SKM-1 treated with dmso at 0.1 percent for 144 hours (cell line): ENCODE measurements at regions not wholly inside any gene's neighbourhood (a gene's known extent, or its start where the extent isn't known, plus 50 kb on each side); places are given as distances from the start of the nearest gene placed in this dataset.

Source experiments
- DNase-seq: peaks from one replicate; lab custom pipeline; 2025; ENCODE audit not compliant: unreplicated experiment; lab: John Stamatoyannopoulos, UW

- no peak for DNase-seq
These were observed 211.1 kb upstream of the RGS6 start for GRCh38 chr14:71720978-71721624.

GRCh38 chr14:71721791-71722190, 210.4 kb upstream of the RGS6 start:
- no peak for DNase-seq

DNA sequence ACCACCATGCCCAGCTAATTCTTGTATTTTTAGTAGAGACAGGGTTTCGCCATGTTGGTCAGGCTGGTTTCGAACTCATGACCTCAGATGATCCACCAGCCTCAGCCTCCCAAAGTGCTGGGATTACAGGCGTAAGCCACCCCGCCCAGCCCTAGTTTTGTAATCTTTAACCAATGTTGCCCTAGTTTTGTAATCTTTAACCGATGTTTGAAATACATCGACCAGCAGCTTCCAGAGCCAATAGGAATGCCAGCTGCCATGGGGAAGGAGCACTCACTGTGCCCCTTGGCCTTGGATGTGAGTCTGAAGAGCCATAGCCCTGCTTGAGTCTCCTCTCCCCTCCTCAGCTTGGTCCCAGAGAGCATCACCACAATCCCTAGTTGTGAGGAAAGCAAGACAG, 209.3 kb upstream of the RGS6 start:
- DNase-seq, result no peak

GRCh38 chr14:71725922-71726579, 206.2 kb upstream of the RGS6 start:
- no peak for DNase-seq

- DNase-seq, result no peak
These were observed 205.6 kb upstream of the RGS6 start for GRCh38 chr14:71726580-71727021.

GRCh38 chr14:71728386-71728785, 203.8 kb upstream of the RGS6 start:
- no peak for DNase-seq

DNA sequence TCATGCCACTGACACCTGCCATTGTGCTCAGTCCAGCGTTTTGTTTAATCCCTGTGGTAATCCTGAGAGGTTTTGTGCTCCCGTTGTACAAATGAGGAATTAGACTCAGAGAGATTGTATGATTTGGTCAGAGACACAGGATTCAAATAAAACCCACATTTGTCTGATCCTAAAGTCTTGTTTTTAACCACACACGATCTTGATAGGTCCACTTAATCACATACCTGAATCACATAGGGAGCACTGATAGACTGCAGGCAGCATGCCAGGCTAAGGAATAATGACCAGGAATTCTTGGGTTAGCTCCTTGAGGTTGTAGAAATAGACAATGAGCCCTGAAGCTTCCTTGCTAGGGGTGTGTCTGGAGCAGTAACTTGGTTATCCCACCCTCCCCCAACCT, 202.6 kb upstream of the RGS6 start:
- no peak for DNase-seq

- no peak for DNase-seq
These were observed 201.8 kb upstream of the RGS6 start for GRCh38 chr14:71730471-71730870.

DNA sequence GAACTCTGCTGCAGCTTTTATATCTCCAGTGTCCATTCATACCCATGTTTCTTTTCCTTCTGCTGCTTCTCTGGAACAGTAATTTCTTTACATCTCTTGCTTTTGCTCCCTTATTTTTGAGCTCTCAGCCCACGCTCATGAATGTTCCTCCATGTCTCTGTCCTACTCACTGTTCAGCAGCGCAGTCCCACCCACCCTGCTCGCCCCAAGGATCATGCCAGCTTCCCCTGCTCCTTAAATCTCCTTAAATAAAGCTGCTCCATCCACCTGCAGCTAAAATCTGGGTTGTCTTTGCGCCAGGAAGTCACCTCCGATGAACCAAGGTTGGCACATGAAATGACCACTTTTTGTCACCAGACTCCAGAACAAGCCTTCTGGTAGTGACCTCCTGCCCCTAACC, 201.1 kb upstream of the RGS6 start:
- DNase-seq, result no peak

- no peak for DNase-seq
These were observed 198.9 kb upstream of the RGS6 start for GRCh38 chr14:71733210-71733883.

DNA sequence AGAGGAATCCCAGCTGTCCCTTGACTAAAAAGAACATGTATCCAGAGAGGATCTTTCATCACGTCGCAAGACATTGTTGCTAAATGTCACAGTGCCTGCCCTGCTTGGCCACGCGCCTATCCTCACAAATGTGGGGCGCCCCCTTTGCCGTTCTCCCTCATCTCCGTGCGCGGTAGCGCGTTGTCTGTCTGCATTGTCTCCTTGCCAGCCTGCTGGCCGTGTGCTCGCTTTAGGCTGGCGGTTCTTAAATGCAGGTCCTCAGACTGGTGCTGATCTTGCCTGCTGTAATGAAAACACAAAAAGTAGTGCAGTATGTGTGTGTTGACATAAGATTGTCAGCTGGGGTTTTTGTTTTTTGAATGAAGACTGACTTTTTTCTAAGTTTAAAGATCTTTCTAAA, 198.2 kb upstream of the RGS6 start:
- DNase-seq, result no peak

DNA sequence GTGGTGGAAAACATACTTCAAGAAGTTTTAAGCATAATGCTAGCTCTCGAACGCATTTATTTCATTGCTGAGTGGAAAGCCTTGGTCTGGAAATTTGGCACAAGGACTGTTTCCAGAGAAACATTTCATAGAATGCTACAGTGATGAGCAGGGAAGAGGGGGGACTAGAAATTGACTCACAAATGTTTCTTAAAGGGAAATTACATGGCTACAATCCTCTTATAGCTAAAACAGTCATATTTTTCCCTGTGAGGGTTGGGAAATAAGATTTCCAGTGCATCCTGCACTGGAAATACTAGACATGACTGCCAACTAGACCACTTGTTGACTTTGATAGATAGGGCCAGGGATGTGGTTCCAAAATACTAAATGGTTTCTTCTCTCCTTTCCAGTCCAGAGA, 197.3 kb upstream of the RGS6 start:
- no peak for DNase-seq

DNA sequence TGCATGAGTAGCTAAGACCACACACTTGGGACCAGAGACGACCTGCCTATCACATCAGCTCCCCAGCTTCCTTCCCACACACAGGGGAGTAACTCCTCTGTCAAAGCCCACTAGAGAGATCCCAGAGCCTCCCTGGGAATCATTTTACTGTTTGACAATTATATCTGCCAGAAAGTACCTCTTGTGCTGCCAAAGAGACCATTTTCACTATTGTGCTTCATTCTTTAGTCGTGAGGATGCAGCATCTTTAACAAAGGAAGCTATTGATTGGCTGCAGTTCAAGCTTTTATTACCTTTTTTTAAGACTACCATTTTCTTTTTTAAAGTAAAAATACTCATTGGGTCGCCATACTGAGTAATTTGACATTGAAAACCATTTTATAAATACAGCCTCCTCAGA, 194.5 kb upstream of the RGS6 start:
- no peak for DNase-seq

GRCh38 chr14:71739273-71739990, 192.8 kb upstream of the RGS6 start:
- DNase-seq, result no peak

GRCh38 chr14:71741241-71741640, 191.0 kb upstream of the RGS6 start:
- DNase-seq, result no peak

DNA sequence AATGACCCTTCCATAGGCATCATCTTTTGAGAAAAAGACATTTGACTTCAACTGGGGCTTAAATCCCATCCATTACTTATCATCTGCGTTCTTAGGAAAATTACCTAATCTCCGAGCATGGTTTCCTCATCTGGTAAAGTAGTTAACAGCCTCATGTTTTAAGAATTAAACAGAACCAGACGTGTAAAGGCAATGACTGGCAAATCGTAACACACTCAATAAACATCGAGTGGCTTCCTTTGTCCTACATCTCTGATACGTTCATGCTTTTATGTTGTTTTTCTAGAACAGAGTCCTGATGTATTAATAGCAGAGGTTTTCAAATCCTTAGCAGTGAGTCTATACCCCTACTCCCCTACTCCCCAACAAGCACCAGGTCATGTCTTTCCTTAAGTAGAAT, 189.7 kb upstream of the RGS6 start:
- DNase-seq, result no peak

DNA sequence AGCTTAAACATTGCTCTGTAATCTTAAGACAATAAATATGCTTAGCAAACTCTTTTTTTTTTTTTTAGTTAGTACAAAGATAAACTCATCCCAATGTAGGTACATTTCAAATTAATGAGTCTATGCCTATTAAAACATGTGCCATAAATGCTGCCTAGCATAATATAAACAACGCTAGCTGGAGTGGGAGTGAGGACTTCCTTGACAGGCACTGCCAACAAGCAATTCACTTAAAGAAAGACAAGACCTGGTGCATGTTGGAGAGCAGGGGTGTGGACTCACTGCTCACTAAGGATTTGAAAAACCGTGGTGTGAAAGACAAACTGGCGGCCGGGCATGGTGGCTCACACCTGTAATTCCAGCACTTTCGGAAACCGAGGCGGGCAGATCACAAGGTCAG, 187.2 kb upstream of the RGS6 start:
- DNase-seq, result no peak

DNA sequence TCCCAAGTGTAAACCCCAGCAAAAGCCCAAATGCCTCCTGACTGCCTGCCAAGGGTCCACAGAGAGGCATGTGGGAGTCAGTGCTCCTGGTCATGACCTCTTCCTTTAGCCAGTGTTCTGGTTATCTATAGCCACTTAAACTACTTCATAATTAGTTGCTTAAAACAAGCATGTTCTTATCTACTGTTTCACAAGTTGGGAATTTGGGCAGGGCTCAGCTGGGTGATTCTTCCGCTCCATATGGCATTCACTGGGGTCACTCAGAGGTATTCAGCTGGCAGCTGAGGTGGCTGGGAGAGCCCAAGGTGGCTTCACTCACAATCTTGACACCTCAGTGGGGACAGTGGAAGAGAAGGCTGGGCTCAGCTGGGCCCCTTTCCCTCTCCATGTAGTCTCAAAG, 184.0 kb upstream of the RGS6 start:
- no peak for DNase-seq

DNA sequence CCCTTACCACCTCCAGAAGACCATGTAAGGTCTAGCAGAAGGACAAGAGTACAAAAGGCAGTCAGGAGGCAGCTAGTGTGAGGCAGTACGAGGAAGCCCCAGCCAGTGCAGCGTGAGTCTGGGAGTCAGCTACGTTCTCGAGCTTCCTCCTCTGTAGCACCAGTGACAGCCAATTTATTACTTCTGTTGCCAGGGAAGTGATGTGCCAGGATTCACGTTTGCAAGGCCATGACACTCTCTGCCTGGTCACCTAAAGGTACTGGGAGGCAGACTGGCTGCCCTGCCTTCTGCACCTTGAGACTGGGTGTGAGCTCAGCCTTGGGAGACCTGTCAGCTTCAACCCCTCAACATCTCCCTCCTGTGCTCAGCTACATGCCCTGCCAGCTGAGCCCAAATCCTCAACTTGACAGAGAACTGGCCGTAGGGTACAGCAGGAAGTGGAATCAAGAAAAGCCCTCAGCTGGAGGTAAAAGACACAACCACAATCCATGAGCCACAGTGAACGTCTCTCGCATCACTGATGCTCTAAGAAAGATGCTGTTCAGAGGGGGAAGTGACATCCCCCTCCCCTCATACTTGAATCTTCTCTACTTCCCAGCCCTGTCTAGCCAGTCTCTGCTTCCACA, 182.5 kb upstream of the RGS6 start:
- DNase-seq, result no peak

- no peak for DNase-seq
These were observed 181.0 kb upstream of the RGS6 start for GRCh38 chr14:71751264-71751663.

DNA sequence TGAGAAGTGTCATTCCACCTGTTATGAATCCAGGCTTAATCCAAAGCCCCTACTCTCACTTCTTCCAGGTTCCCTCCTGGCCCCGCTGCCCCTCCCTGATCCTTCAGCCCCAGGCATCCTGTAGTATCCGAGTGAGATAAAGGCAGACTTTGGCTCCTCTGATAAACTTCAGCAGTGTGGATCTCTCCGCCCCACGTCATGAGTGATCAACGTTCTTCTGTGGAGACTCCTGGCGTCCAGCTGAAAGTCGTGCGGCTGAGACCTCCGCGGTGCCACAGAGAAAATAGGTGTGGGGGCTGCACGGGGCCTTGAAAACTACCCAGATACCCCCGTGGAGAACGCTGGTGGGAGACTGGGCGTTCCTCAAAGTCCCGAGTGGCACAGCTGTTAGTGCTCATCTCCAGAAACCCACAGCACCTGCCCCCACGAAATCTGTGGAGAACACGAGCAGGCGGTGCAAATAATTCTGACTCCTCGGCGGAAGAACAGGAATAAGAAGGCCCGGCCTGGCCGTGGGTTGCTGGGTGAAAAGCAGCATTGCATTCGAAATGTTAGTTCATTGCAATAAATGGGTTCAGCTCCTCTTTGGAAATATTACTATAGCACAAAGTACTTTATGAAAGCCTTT, 180.0 kb upstream of the RGS6 start:
- DNase-seq, result no peak
